ENCODE measurements at regions not wholly inside any gene's neighbourhood (a gene's known extent, or its start where the extent isn't known, plus 50 kb on each side); places are given as distances from the start of the nearest gene placed in this dataset.

GRCh38 chr22:47713941-47714340 is 951.5 kb downstream of the TBC1D22A start:
- TF ChIP-seq EZH2 (IDR thresholded peaks at IDR 0.05): no peak
- TF ChIP-seq POLR2AphosphoS5 (IDR thresholded peaks at IDR 0.05; ENCODE audit: borderline replicate concordance, low read depth, low read length): no peak
